GM12864 (cell line): ENCODE measurements at regions not wholly inside any gene's neighbourhood (a gene's known extent, or its start where the extent isn't known, plus 50 kb on each side); places are given as distances from the start of the nearest gene placed in this dataset.

Experiments used
- DNase-seq: peaks from one replicate; pipeline ENCODE4 v3.0.0-alpha.2; 2011; ENCODE audit warnings: low read depth
- H3K4me3 ChIP-seq: 2 replicates; pipeline ENCODE4 v1.5.1; 2011; ENCODE audit warnings: mild to moderate bottlenecking, low read depth, low read length, control low read depth
- TF ChIP-seq, protein P1 (sequence below): IDR thresholded peaks from 2 replicates; pipeline ENCODE4 v1.5.1; 2011; ENCODE audit warnings: low read depth, mild to moderate bottlenecking, moderate library complexity, low read length, control low read depth, inconsistent platforms; ENCODE audit errors: missing control alignments

DNA sequence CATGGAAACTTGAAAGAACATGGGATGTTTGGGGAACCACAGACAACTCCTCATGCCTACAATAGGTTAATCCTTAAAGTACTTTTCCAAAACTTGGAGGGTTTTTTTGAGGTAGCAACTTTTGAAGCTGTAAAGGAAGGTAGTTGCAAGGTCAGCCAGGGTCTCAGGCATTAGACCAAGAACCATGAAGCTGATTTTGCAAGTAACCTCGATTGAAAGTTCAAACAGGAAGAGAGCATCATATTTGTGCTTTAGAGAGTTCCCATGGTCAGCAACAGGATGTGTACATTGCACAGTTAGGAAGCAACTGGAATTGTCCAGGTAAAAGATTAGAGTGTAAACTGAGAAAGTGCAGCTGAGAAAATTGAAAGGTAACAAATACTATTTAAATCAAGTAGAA, 199.8 kb upstream of the NR2F2 start:
- TF ChIP-seq, protein P1, sequence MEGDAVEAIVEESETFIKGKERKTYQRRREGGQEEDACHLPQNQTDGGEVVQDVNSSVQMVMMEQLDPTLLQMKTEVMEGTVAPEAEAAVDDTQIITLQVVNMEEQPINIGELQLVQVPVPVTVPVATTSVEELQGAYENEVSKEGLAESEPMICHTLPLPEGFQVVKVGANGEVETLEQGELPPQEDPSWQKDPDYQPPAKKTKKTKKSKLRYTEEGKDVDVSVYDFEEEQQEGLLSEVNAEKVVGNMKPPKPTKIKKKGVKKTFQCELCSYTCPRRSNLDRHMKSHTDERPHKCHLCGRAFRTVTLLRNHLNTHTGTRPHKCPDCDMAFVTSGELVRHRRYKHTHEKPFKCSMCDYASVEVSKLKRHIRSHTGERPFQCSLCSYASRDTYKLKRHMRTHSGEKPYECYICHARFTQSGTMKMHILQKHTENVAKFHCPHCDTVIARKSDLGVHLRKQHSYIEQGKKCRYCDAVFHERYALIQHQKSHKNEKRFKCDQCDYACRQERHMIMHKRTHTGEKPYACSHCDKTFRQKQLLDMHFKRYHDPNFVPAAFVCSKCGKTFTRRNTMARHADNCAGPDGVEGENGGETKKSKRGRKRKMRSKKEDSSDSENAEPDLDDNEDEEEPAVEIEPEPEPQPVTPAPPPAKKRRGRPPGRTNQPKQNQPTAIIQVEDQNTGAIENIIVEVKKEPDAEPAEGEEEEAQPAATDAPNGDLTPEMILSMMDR = no peak
- no peak for DNase-seq
- no peak overlapping the region for H3K4me3 ChIP-seq

- TF ChIP-seq, protein P1 = no peak
- DNase-seq = no peak
- no peak overlapping the region for H3K4me3 ChIP-seq
Measured at GRCh38 chr15:96132126-96132525, 198.4 kb upstream of the NR2F2 start.

- DNase-seq = no peak
- H3K4me3 ChIP-seq = no peak overlapping the region
- TF ChIP-seq, protein P1 = no peak
Measured at GRCh38 chr15:96135166-96136093, 195.1 kb upstream of the NR2F2 start.

- no peak for DNase-seq
- H3K4me3 ChIP-seq = no peak overlapping the region
- TF ChIP-seq, protein P1 = no peak
Measured at GRCh38 chr15:96138985-96139384, 191.5 kb upstream of the NR2F2 start.

GRCh38 chr15:96142498-96142897, 188.0 kb upstream of the NR2F2 start:
- no peak for DNase-seq
- H3K4me3 ChIP-seq = no peak overlapping the region
- TF ChIP-seq, protein P1 = no peak

- H3K4me3 ChIP-seq = no peak overlapping the region
- TF ChIP-seq, protein P1 = no peak
- DNase-seq = no peak
Measured at GRCh38 chr15:96144734-96145133, 185.8 kb upstream of the NR2F2 start.

- TF ChIP-seq, protein P1 = no peak
- DNase-seq = no peak
- no peak overlapping the region for H3K4me3 ChIP-seq
Measured at GRCh38 chr15:96146726-96147125, 183.8 kb upstream of the NR2F2 start.
